ENCODE measurements at regions not wholly inside any gene's neighbourhood (a gene's known extent, or its start where the extent isn't known, plus 50 kb on each side); places are given as distances from the start of the nearest gene placed in this dataset.

GRCh38 chr7:156590212-156590611 is 50.4 kb upstream of the RNF32 start:
- H3K36me3 Mint-ChIP-seq (ENCODE audit: low read depth), result no peaks in the 10 kb centered on the region
- no peak overlapping the region for H3K4me3 Mint-ChIP-seq
- peaks cover 18% of the 10 kb centered on the region for H3K9me3 Mint-ChIP-seq
- no peaks in the 10 kb centered on the region for H3K27me3 Mint-ChIP-seq
- intact Hi-C loops (cut with micrococcal nuclease), result no loop called here
- H3K27ac Mint-ChIP-seq, result no peak overlapping the region
- no peaks in the 10 kb centered on the region for H3K4me1 Mint-ChIP-seq (ENCODE audit: low read depth)

- intact Hi-C loops (cut with micrococcal nuclease), result no loop called here
- Mint-ChIP-seq H3K9me3 (peaks cover 18% of the 10 kb centered on the region), H3K4me3 (no peak overlapping the region), H3K27me3 (peaks cover 2% of the 10 kb centered on the region), H3K27ac (no peak overlapping the region), H3K36me3 (ENCODE audit: low read depth) (no peaks in the 10 kb centered on the region), H3K4me1 (ENCODE audit: low read depth) (no peaks in the 10 kb centered on the region)
Observed at GRCh38 chr7:156589808-156590207, 50.8 kb upstream of the RNF32 start.

GRCh38 chr7:156585926-156586325 is 54.6 kb upstream of the RNF32 start:
- intact Hi-C loops (cut with micrococcal nuclease), result no loop called here
- Mint-ChIP-seq H3K27me3 (peaks cover 2% of the 10 kb centered on the region), H3K4me1 (ENCODE audit: low read depth) (no peaks in the 10 kb centered on the region), H3K4me3 (no peak overlapping the region), H3K27ac (no peak overlapping the region), H3K36me3 (ENCODE audit: low read depth) (no peaks in the 10 kb centered on the region), H3K9me3 (no peaks in the 10 kb centered on the region)

GRCh38 chr7:156585025-156585648 is 55.4 kb upstream of the RNF32 start:
- no peak overlapping the region for H3K4me3 Mint-ChIP-seq
- H3K27me3 Mint-ChIP-seq, result peaks cover 2% of the 10 kb centered on the region
- no peaks in the 10 kb centered on the region for H3K9me3 Mint-ChIP-seq
- no peaks in the 10 kb centered on the region for H3K36me3 Mint-ChIP-seq (ENCODE audit: low read depth)
- H3K4me1 Mint-ChIP-seq (ENCODE audit: low read depth), result no peaks in the 10 kb centered on the region
- no peak overlapping the region for H3K27ac Mint-ChIP-seq
- intact Hi-C loops (cut with micrococcal nuclease), result no loop called here

- Mint-ChIP-seq H3K9me3 (no peaks in the 10 kb centered on the region), H3K27me3 (peaks cover 2% of the 10 kb centered on the region), H3K27ac (no peak overlapping the region), H3K36me3 (ENCODE audit: low read depth) (no peaks in the 10 kb centered on the region), H3K4me1 (ENCODE audit: low read depth) (no peaks in the 10 kb centered on the region), H3K4me3 (no peak overlapping the region)
- intact Hi-C loops (cut with micrococcal nuclease), result no loop called here
Observed at GRCh38 chr7:156582591-156583123, 57.9 kb upstream of the RNF32 start.

GRCh38 chr7:156580036-156580435 is 60.5 kb upstream of the RNF32 start:
- Mint-ChIP-seq H3K27ac (no peak overlapping the region), H3K4me1 (ENCODE audit: low read depth) (no peaks in the 10 kb centered on the region), H3K4me3 (no peak overlapping the region), H3K27me3 (peaks cover 3% of the 10 kb centered on the region), H3K36me3 (ENCODE audit: low read depth) (no peaks in the 10 kb centered on the region), H3K9me3 (no peaks in the 10 kb centered on the region)
- intact Hi-C loops (cut with micrococcal nuclease), result no loop called here

- Mint-ChIP-seq H3K27ac (no peak overlapping the region), H3K27me3 (peaks cover 1% of the 10 kb centered on the region), H3K36me3 (ENCODE audit: low read depth) (no peaks in the 10 kb centered on the region), H3K9me3 (no peaks in the 10 kb centered on the region), H3K4me3 (no peak overlapping the region), H3K4me1 (ENCODE audit: low read depth) (no peaks in the 10 kb centered on the region)
- intact Hi-C loops (cut with micrococcal nuclease), result no loop called here
Observed at GRCh38 chr7:156579566-156579965, 61.0 kb upstream of the RNF32 start.

GRCh38 chr7:156578978-156579430 is 61.6 kb upstream of the RNF32 start:
- H3K9me3 Mint-ChIP-seq, result no peaks in the 10 kb centered on the region
- H3K4me1 Mint-ChIP-seq (ENCODE audit: low read depth), result no peaks in the 10 kb centered on the region
- intact Hi-C loops (cut with micrococcal nuclease), result no loop called here
- peaks cover 1% of the 10 kb centered on the region for H3K27me3 Mint-ChIP-seq
- no peak overlapping the region for H3K4me3 Mint-ChIP-seq
- H3K36me3 Mint-ChIP-seq (ENCODE audit: low read depth), result no peaks in the 10 kb centered on the region
- no peak overlapping the region for H3K27ac Mint-ChIP-seq

GRCh38 chr7:156578578-156578940 is 62.0 kb upstream of the RNF32 start:
- Mint-ChIP-seq H3K27ac (no peak overlapping the region), H3K36me3 (ENCODE audit: low read depth) (no peaks in the 10 kb centered on the region), H3K9me3 (no peaks in the 10 kb centered on the region), H3K4me3 (no peak overlapping the region), H3K4me1 (ENCODE audit: low read depth) (no peaks in the 10 kb centered on the region), H3K27me3 (peaks cover 3% of the 10 kb centered on the region)
- intact Hi-C loops (cut with micrococcal nuclease), result no loop called here

GRCh38 chr7:156577645-156578577 is 62.7 kb upstream of the RNF32 start:
- Mint-ChIP-seq H3K27ac (no peak overlapping the region), H3K36me3 (ENCODE audit: low read depth) (no peaks in the 10 kb centered on the region), H3K4me3 (no peak overlapping the region), H3K27me3 (peaks cover 6% of the 10 kb centered on the region), H3K9me3 (no peaks in the 10 kb centered on the region), H3K4me1 (ENCODE audit: low read depth) (no peaks in the 10 kb centered on the region)
- intact Hi-C loops (cut with micrococcal nuclease), result no loop called here

- Mint-ChIP-seq H3K9me3 (no peaks in the 10 kb centered on the region), H3K27ac (no peak overlapping the region), H3K36me3 (ENCODE audit: low read depth) (no peaks in the 10 kb centered on the region), H3K4me3 (no peak overlapping the region), H3K27me3 (peaks cover 6% of the 10 kb centered on the region), H3K4me1 (ENCODE audit: low read depth) (no peaks in the 10 kb centered on the region)
- intact Hi-C loops (cut with micrococcal nuclease), result no loop called here
Observed at GRCh38 chr7:156576216-156577058, 64.1 kb upstream of the RNF32 start.

GRCh38 chr7:156568258-156568657 is 72.3 kb upstream of the RNF32 start:
- no peaks in the 10 kb centered on the region for H3K9me3 Mint-ChIP-seq
- no peaks in the 10 kb centered on the region for H3K36me3 Mint-ChIP-seq (ENCODE audit: low read depth)
- intact Hi-C loops (cut with micrococcal nuclease), result no loop called here
- H3K27me3 Mint-ChIP-seq, result peaks cover 3% of the 10 kb centered on the region
- no peak overlapping the region for H3K4me3 Mint-ChIP-seq
- no peak overlapping the region for H3K27ac Mint-ChIP-seq
- no peaks in the 10 kb centered on the region for H3K4me1 Mint-ChIP-seq (ENCODE audit: low read depth)

- H3K27ac Mint-ChIP-seq, result no peak overlapping the region
- no peaks in the 10 kb centered on the region for H3K9me3 Mint-ChIP-seq
- H3K4me1 Mint-ChIP-seq (ENCODE audit: low read depth), result no peaks in the 10 kb centered on the region
- no peaks in the 10 kb centered on the region for H3K27me3 Mint-ChIP-seq
- intact Hi-C loops (cut with micrococcal nuclease), result no loop called here
- no peak overlapping the region for H3K4me3 Mint-ChIP-seq
- H3K36me3 Mint-ChIP-seq (ENCODE audit: low read depth), result no peaks in the 10 kb centered on the region
Observed at GRCh38 chr7:156566812-156567549, 73.6 kb upstream of the RNF32 start.

Measured in dendritic cell treated with granulocyte-macrophage colony-stimulating factor and Interleukin-4, amounts not matched to agents 40 ng/mL and 50 ng/mL, for 4 days (primary cell).